ENCODE measurements at regions not wholly inside any gene's neighbourhood (a gene's known extent, or its start where the extent isn't known, plus 50 kb on each side); places are given as distances from the start of the nearest gene placed in this dataset.

GRCh38 chr2:195404651-195405050 is 252.4 kb upstream of the SLC39A10 start:
- H3K4me2 ChIP-seq: no peak overlapping the region
- H3K9me2 ChIP-seq (replicated peaks; ENCODE audit: insufficient read depth): no peaks in the 10 kb centered on the region
- no peaks in the 10 kb centered on the region for H3K36me3 ChIP-seq (replicated peaks; ENCODE audit: insufficient read depth, low read depth)
- TF ChIP-seq EZH2 (IDR thresholded peaks at IDR 0.05; ENCODE audit: borderline replicate concordance) (no peak), EZH2phosphoT487 (IDR thresholded peaks at IDR 0.05; ENCODE audit: low read depth, severe bottlenecking, unreplicated experiment) (no peak)
- TF ChIP-seq, protein P1, sequence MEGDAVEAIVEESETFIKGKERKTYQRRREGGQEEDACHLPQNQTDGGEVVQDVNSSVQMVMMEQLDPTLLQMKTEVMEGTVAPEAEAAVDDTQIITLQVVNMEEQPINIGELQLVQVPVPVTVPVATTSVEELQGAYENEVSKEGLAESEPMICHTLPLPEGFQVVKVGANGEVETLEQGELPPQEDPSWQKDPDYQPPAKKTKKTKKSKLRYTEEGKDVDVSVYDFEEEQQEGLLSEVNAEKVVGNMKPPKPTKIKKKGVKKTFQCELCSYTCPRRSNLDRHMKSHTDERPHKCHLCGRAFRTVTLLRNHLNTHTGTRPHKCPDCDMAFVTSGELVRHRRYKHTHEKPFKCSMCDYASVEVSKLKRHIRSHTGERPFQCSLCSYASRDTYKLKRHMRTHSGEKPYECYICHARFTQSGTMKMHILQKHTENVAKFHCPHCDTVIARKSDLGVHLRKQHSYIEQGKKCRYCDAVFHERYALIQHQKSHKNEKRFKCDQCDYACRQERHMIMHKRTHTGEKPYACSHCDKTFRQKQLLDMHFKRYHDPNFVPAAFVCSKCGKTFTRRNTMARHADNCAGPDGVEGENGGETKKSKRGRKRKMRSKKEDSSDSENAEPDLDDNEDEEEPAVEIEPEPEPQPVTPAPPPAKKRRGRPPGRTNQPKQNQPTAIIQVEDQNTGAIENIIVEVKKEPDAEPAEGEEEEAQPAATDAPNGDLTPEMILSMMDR (IDR thresholded peaks at IDR 0.05; ENCODE audit: poor library complexity): no peak
- H3K9me3 ChIP-seq (ENCODE audit: low read depth): no peaks in the 10 kb centered on the region
- no peak for DNase-seq (ENCODE audit: low spot score)
- no peak overlapping the region for H3K27ac ChIP-seq
- no peaks in the 10 kb centered on the region for H3K4me1 ChIP-seq (ENCODE audit: insufficient read depth)
- H3K4me3 ChIP-seq: no peak overlapping the region
- no peaks in the 10 kb centered on the region for H3K79me2 ChIP-seq
- WGBS (ENCODE audit: low lambda C conversion rate, missing lambda C conversion rate): 86% methylated on average over 2 of the region's 2 CpGs
- no peaks in the 10 kb centered on the region for H4K20me1 ChIP-seq (ENCODE audit: insufficient read depth, poor library complexity, severe bottlenecking)
- no peak overlapping the region for H2AFZ ChIP-seq
- H3K27me3 ChIP-seq: no peaks in the 10 kb centered on the region

DNA sequence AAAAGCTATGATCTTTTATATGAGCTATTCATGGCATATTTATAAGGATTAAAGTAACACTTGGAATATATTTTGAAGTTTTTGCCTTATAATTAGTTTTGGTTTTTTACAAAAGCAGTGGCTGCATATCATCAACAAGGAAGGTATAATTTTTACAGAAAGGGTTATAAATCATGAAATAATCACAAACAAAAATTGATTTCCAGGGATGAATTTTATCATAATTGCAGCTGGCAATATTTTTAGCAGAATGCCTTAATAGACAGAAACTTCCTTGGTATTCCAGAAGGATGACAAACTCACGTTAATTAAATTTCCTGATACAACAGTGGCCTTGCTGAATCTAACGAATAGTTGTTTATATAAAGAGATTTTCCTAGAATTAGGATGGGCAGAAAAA is 260.5 kb upstream of the SLC39A10 start:
- 83% methylated on average over 2 of the region's 2 CpGs for WGBS (ENCODE audit: low lambda C conversion rate, missing lambda C conversion rate)
- no peaks in the 10 kb centered on the region for H3K27me3 ChIP-seq
- DNase-seq (ENCODE audit: low spot score): no peak

GRCh38 chr2:195395362-195395761 is 261.7 kb upstream of the SLC39A10 start:
- no peak overlapping the region for H3K4me3 ChIP-seq

More for the DNA sequence above, 260.5 kb upstream of the SLC39A10 start:
- H3K4me2 ChIP-seq: no peak overlapping the region
- no peak overlapping the region for H3K4me3 ChIP-seq
- H2AFZ ChIP-seq: no peak overlapping the region
- H3K79me2 ChIP-seq: no peaks in the 10 kb centered on the region
- H3K4me1 ChIP-seq (ENCODE audit: insufficient read depth): no peaks in the 10 kb centered on the region
- H4K20me1 ChIP-seq (ENCODE audit: insufficient read depth, poor library complexity, severe bottlenecking): no peaks in the 10 kb centered on the region
- no peak overlapping the region for H3K27ac ChIP-seq
- H3K36me3 ChIP-seq (replicated peaks; ENCODE audit: insufficient read depth, low read depth): no peaks in the 10 kb centered on the region
- H3K9me2 ChIP-seq (replicated peaks; ENCODE audit: insufficient read depth): no peaks in the 10 kb centered on the region
- no peaks in the 10 kb centered on the region for H3K9me3 ChIP-seq (ENCODE audit: low read depth)
- TF ChIP-seq EZH2phosphoT487 (IDR thresholded peaks at IDR 0.05; ENCODE audit: low read depth, severe bottlenecking, unreplicated experiment) (no peak), EZH2 (IDR thresholded peaks at IDR 0.05; ENCODE audit: borderline replicate concordance) (no peak)
- TF ChIP-seq, protein P1 (IDR thresholded peaks at IDR 0.05; ENCODE audit: poor library complexity): no peak

More at GRCh38 chr2:195395362-195395761, 261.7 kb upstream of the SLC39A10 start:
- H3K27me3 ChIP-seq: no peaks in the 10 kb centered on the region
- TF ChIP-seq EZH2 (IDR thresholded peaks at IDR 0.05; ENCODE audit: borderline replicate concordance): no peak
- TF ChIP-seq, protein P1 (IDR thresholded peaks at IDR 0.05; ENCODE audit: poor library complexity): no peak
- no peak for TF ChIP-seq EZH2phosphoT487 (IDR thresholded peaks at IDR 0.05; ENCODE audit: low read depth, severe bottlenecking, unreplicated experiment)
- no peaks in the 10 kb centered on the region for H3K9me3 ChIP-seq (ENCODE audit: low read depth)
- H3K36me3 ChIP-seq (replicated peaks; ENCODE audit: insufficient read depth, low read depth): no peaks in the 10 kb centered on the region
- H3K9me2 ChIP-seq (replicated peaks; ENCODE audit: insufficient read depth): no peaks in the 10 kb centered on the region
- no peak overlapping the region for H2AFZ ChIP-seq
- no peak overlapping the region for H3K27ac ChIP-seq
- no peak for DNase-seq (ENCODE audit: low spot score)
- H3K79me2 ChIP-seq: no peaks in the 10 kb centered on the region
- H3K4me1 ChIP-seq (ENCODE audit: insufficient read depth): no peaks in the 10 kb centered on the region
- no peaks in the 10 kb centered on the region for H4K20me1 ChIP-seq (ENCODE audit: insufficient read depth, poor library complexity, severe bottlenecking)
- H3K4me2 ChIP-seq: no peak overlapping the region

All from hepatocyte (in vitro differentiated cells).